SU-DHL-6 (cell line): ENCODE measurements at regions not wholly inside any gene's neighbourhood (a gene's known extent, or its start where the extent isn't known, plus 50 kb on each side); places are given as distances from the start of the nearest gene placed in this dataset.

ENCODE experiments used
- CTCF ChIP-seq: fragments of 200-600 bp; sonication (generic); IDR thresholded peaks from one replicate; pipeline ENCODE4 v1.5.1; 2017; ENCODE audit warnings: antibody characterized with exemption, mild to moderate bottlenecking, low read length, moderate library complexity; ENCODE audit not compliant: insufficient read depth, poor library complexity, severe bottlenecking
- EZH2phosphoT487 ChIP-seq: fragments of 200-600 bp; sonication (generic), shearing (Covaris generic); conservative IDR thresholded peaks from 2 replicates; pipeline ENCODE4 v1.6.1; 2018; ENCODE audit warnings: mild to moderate bottlenecking, antibody characterized with exemption, low read length, moderate library complexity, mixed read lengths

- TF ChIP-seq CTCF (no peak), EZH2phosphoT487 (no peak)
Measured at GRCh38 chr2:236910781-236911495, 174.8 kb upstream of the COPS8 start.
